Nephron (organoid): ENCODE measurements at regions not wholly inside any gene's neighbourhood (a gene's known extent, or its start where the extent isn't known, plus 50 kb on each side); places are given as distances from the start of the nearest gene placed in this dataset.

Experiments used
- H3K27ac Mint-ChIP-seq, 3 experiments: 2 replicates each; pipeline ENCODE4 v1.8.0; 2020; ENCODE audit warnings: mixed read lengths in 3 of 3, mild to moderate bottlenecking in 2 of 3, moderate library complexity in 1 of 3
- H3K27me3 Mint-ChIP-seq: 2 replicates; pipeline ENCODE4 v1.8.0; 2021; ENCODE audit warnings: low read depth, mild to moderate bottlenecking, moderate library complexity, mixed read lengths
- H3K36me3 Mint-ChIP-seq: 2 replicates; pipeline ENCODE4 v1.8.0; 2020; ENCODE audit warnings: low read depth, mixed read lengths
- H3K4me1 Mint-ChIP-seq: 2 replicates; pipeline ENCODE4 v1.8.0; 2020; ENCODE audit warnings: mixed read lengths
- H3K4me3 Mint-ChIP-seq, 3 experiments: 2 replicates each; pipeline ENCODE4 v1.8.0; 2020; ENCODE audit warnings: mild to moderate bottlenecking in 3 of 3, mixed read lengths in 3 of 3, moderate library complexity in 2 of 3
- H3K9me3 Mint-ChIP-seq: 2 replicates; pipeline ENCODE4 v1.8.0; 2020; ENCODE audit warnings: mixed read lengths
- CTCF ChIP-seq, 3 experiments: fragments of 200-600 bp; sonication (generic); IDR thresholded peaks; one replicate each; pipeline ENCODE4 v1.5.0; 2021; ENCODE audit warnings: antibody characterized with exemption in 3 of 3; ENCODE audit not compliant: unreplicated experiment in 3 of 3

GRCh38 chr2:12979066-12979465, 262.3 kb downstream of the TRIB2 start:
- Mint-ChIP-seq H3K4me1 (no peaks in the 10 kb centered on the region), H3K9me3 (peaks cover 1% of the 10 kb centered on the region), H3K27me3 (no peaks in the 10 kb centered on the region), H3K27ac (no peak overlapping the region), H3K4me3 (no peak overlapping the region), H3K36me3 (no peaks in the 10 kb centered on the region)
- TF ChIP-seq CTCF (IDR thresholded peaks at IDR 0.05; ENCODE audit: unreplicated experiment in 3 of 3), result no peak

GRCh38 chr2:12980817-12981216, 264.1 kb downstream of the TRIB2 start:
- H3K27ac Mint-ChIP-seq, result no peak overlapping the region
- no peaks in the 10 kb centered on the region for H3K4me1 Mint-ChIP-seq
- no peaks in the 10 kb centered on the region for H3K9me3 Mint-ChIP-seq
- no peak overlapping the region for H3K4me3 Mint-ChIP-seq
- TF ChIP-seq CTCF (IDR thresholded peaks at IDR 0.05; ENCODE audit: unreplicated experiment in 3 of 3), result no peak
- no peaks in the 10 kb centered on the region for H3K36me3 Mint-ChIP-seq
- H3K27me3 Mint-ChIP-seq, result no peaks in the 10 kb centered on the region

- no peak for TF ChIP-seq CTCF (IDR thresholded peaks at IDR 0.05; ENCODE audit: unreplicated experiment in 3 of 3)
- Mint-ChIP-seq H3K9me3 (no peaks in the 10 kb centered on the region), H3K4me3 (no peak overlapping the region), H3K27ac (no peak overlapping the region), H3K27me3 (no peaks in the 10 kb centered on the region), H3K36me3 (no peaks in the 10 kb centered on the region), H3K4me1 (no peaks in the 10 kb centered on the region)
Observed at GRCh38 chr2:12982149-12982584, 265.4 kb downstream of the TRIB2 start.

GRCh38 chr2:12987246-12987645, 270.5 kb downstream of the TRIB2 start:
- Mint-ChIP-seq H3K4me3 (no peak overlapping the region), H3K9me3 (peaks cover 11% of the 10 kb centered on the region), H3K27me3 (no peaks in the 10 kb centered on the region), H3K4me1 (no peaks in the 10 kb centered on the region), H3K36me3 (peaks cover 9% of the 10 kb centered on the region), H3K27ac (no peak overlapping the region)
- no peak for TF ChIP-seq CTCF (IDR thresholded peaks at IDR 0.05; ENCODE audit: unreplicated experiment in 3 of 3)

DNA sequence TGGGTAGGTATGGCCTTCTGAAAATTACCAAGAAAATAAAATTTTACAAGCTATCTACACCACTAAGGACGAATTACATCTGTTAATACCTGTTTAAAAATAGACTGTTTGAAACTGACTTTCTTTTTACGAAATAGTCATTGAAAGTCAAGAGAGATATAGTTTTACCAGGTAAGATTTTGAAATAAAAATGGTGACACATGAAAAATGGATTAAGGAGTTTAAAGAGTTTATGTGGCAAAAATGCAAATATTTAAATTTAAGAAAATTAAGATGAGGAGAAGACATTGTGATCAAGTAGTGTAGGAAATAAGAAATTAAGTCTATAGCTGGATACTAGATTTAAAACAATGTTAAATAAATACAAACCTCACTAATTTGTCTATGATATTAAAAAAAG, 271.5 kb downstream of the TRIB2 start:
- Mint-ChIP-seq H3K4me1 (no peaks in the 10 kb centered on the region), H3K36me3 (peaks cover 10% of the 10 kb centered on the region)
- no peak for TF ChIP-seq CTCF (IDR thresholded peaks at IDR 0.05; ENCODE audit: unreplicated experiment in 3 of 3)

GRCh38 chr2:12990523-12990922, 273.8 kb downstream of the TRIB2 start:
- Mint-ChIP-seq H3K4me3 (no peak overlapping the region), H3K9me3 (peaks cover 14% of the 10 kb centered on the region), H3K27ac (no peak overlapping the region), H3K27me3 (no peaks in the 10 kb centered on the region), H3K4me1 (no peaks in the 10 kb centered on the region), H3K36me3 (peaks cover 10% of the 10 kb centered on the region)
- no peak for TF ChIP-seq CTCF (IDR thresholded peaks at IDR 0.05; ENCODE audit: unreplicated experiment in 3 of 3)

More for the DNA sequence above, 271.5 kb downstream of the TRIB2 start:
- Mint-ChIP-seq H3K27me3 (no peaks in the 10 kb centered on the region), H3K9me3 (peaks cover 12% of the 10 kb centered on the region), H3K27ac (no peak overlapping the region), H3K4me3 (no peak overlapping the region)
